Head of caudate nucleus (tissue), 42 donors: ENCODE measurements at regions not wholly inside any gene's neighbourhood (a gene's known extent, or its start where the extent isn't known, plus 50 kb on each side); places are given as distances from the start of the nearest gene placed in this dataset.

Experiments used
- DNase-seq, 42 donors: peaks; one replicate each; pipeline versions ENCODE4 v3.0.0 to v3.0.0-alpha.2; 2020 to 2021; ENCODE audit warnings: mixed read lengths in 7 of 42
- intact Hi-C: fragments of 100-400 bp; cut with DNase I; formaldehyde crosslinking; loops from one replicate; pipeline ENCODE4 v1.15.0; 2022

- intact Hi-C loops = no loop called here
- no peak for DNase-seq
Observed at GRCh38 chr2:122378521-122378920, 623.1 kb downstream of the TSN start.

GRCh38 chr2:122384768-122385333 lies 629.4 kb downstream of the TSN start:
- DNase-seq = no peak
- intact Hi-C loops = no loop called here

- no peak for DNase-seq
- intact Hi-C loops = no loop called here
Observed at GRCh38 chr2:122388208-122388607, 632.8 kb downstream of the TSN start.

- intact Hi-C loops = no loop called here
- peak in 40 of 42 donors; percentile 3 to 78 (median 53) for DNase-seq
Observed at GRCh38 chr2:122389694-122390093, 634.2 kb downstream of the TSN start.

DNA sequence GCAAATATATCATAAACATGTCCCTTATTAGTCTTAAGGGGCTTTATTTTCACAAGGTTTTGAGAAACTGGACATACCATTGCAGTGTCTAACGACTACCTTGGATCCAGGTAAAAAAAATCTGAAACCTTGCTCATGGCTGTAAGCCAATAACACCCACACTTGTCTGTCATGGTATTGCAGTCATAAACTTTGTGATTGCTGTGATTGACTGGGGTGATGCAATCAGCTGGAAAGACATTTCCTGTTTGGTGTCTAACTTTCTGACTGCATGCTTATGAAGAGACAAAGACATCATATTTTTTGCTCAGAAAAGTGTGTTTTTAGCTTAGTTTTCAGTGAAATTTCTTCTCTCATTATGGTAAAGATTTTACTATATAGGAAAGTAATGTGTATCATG lies 635.0 kb downstream of the TSN start:
- DNase-seq = peak in 1 of 42 donors; percentile 6
- intact Hi-C loops = no loop called here

GRCh38 chr2:122391726-122392125 lies 636.3 kb downstream of the TSN start:
- DNase-seq = no peak
- intact Hi-C loops = no loop called here

DNA sequence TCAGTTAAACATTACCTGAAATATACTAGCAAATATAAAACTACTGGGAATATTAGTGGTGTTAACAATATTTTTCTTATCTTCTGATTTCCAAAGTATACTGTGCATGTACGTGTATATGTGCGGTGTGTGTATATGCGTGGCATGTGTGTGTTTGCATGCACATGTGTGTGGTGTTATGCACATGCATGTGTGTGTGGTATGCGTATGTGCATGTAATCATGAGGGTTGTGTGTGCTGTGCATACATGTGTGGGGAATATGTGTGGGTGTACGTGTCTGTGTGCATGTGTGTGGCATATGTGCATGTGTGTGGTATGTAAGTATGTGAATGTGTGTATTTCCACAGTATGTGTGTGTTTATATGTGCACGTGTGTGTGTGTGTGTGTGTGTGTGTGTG lies 640.2 kb downstream of the TSN start:
- no peak for DNase-seq
- intact Hi-C loops = no loop called here

DNA sequence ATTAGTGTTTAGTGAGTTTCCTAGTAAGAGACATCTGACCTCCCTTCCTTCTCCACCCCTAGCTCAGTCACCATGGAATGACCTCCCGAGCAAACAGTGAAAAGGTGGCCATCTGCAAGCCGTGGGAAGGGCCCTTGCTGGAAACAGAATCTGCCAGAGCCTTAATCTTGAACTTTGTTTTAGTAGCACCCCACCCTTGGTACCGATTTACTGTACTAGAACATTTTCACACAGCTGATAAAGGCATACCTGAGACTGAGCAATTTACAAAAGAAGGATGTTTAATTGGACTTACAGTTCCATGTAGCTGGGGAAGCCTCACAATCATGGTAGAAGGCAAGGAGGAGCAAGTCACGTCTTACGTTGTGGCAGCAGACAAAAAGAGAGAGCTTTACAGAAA lies 655.8 kb downstream of the TSN start:
- DNase-seq = no peak
- intact Hi-C loops = no loop called here

DNA sequence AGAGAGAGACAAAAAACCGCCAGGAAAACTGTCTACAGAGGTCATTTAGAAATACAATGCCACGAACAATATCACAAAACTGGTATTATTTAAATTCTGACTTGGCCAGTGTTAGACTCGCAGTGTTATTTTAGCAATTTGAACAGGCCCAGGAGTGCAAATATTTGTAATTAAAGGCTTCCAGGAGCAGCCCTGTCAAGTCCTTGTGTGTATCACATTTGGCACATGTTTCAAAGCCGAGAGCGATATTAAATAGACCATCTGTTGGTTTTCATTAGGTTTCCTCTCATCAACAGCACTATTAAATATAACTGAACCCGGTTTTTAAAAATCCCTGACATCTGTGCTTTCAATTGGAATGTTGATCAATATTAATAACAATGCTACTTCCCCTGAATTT lies 656.9 kb downstream of the TSN start:
- intact Hi-C loops = no loop called here
- DNase-seq = no peak

- DNase-seq = no peak
Observed at GRCh38 chr2:122414902-122415301, 659.5 kb downstream of the TSN start.

GRCh38 chr2:122417114-122417513 lies 661.7 kb downstream of the TSN start:
- intact Hi-C loops = no loop called here
- no peak for DNase-seq

More at GRCh38 chr2:122414902-122415301, 659.5 kb downstream of the TSN start:
- intact Hi-C loops = no loop called here

DNA sequence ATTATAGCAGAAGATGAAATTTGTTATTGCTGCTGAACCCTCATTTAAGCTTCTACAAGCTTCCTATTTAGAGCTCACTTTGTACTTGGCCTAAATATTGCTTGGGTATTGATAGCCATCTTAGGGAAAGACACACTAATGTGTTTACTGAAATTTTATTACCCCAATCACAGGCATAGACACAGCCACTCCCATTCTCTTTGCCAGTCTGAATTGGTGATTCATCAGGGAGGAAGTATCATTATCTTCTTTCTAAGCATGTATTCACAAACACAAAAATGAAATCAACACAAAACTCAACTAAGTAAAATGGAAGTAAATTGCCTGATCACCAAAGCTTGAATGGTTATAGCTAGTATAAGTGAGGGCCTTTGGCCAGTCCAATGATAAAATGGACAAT lies 666.3 kb downstream of the TSN start:
- intact Hi-C loops = no loop called here
- no peak for DNase-seq

GRCh38 chr2:122422384-122422991 lies 667.0 kb downstream of the TSN start:
- intact Hi-C loops = no loop called here
- DNase-seq = no peak

GRCh38 chr2:122423934-122424333 lies 668.5 kb downstream of the TSN start:
- intact Hi-C loops = no loop called here
- DNase-seq = no peak

GRCh38 chr2:122433123-122433754 lies 677.8 kb downstream of the TSN start:
- intact Hi-C loops = no loop called here
- DNase-seq = no peak

- intact Hi-C loops = no loop called here
- no peak for DNase-seq
Observed at GRCh38 chr2:122445003-122445402, 689.6 kb downstream of the TSN start.

DNA sequence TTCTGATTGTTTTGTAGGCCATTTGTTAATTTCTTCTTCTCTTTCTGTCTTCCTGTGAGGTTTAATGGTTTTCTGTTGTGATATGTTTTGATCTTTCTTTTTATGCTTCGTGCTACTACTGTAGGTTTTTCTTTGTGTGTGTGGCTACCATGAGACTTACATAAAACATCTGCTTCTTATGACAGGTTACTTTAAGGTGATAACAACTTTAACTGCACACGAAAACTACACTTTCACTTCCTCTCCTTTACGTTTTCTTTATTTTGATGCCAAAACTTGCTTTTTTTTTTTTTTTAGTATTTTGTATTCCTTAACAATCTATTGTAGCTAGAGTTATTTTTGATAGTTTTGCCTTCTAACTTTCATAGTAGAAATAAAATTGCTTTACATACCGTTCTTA lies 691.3 kb downstream of the TSN start:
- intact Hi-C loops = no loop called here
- DNase-seq = no peak

GRCh38 chr2:122447237-122447636 lies 691.8 kb downstream of the TSN start:
- intact Hi-C loops = no loop called here
- DNase-seq = no peak

DNA sequence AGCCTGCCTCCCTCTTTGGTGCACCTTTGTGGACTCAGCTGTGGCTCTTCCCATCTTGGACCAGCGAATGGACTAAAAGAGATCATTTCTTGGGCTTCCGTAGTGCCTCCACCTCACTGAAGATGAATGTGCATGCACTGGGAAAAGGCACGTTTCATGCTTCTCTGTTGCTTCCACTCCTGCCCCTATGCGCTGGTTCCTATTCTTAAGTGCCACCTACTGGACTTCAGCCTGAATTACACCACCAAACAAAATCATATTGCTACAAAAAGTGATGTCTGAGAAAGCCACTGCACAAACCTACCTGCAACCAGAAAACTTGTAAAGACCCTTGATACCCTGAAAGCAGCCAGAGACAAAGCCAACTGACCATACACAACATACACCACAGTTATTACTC lies 695.6 kb downstream of the TSN start:
- peak in 2 of 42 donors; percentile 4 to 18 for DNase-seq
- intact Hi-C loops = no loop called here

DNA sequence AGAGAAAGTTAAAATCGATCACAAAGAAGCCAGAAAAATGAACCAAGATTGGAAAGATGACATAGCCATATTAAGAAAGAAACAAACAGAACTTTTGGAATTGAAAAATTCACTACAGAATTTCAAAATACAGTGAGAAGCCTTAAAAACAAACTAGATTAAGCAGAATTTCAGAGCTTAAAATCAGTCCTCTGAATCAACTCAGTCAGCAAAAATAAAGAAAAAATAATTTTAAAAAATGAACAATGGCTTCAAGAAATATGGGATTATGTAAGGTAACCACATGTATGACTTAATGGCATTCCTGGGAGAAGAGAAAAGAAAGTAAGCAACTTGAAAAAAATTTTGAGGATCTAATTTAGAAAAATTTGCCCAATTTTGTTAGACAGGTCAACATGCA lies 696.2 kb downstream of the TSN start:
- intact Hi-C loops = no loop called here
- DNase-seq = no peak

GRCh38 chr2:122469147-122469546 lies 713.7 kb downstream of the TSN start:
- DNase-seq = no peak
- intact Hi-C loops = no loop called here
